BE2C (cell line): ENCODE measurements at regions not wholly inside any gene's neighbourhood (a gene's known extent, or its start where the extent isn't known, plus 50 kb on each side); places are given as distances from the start of the nearest gene placed in this dataset.

Experiments
- DNase-seq: peaks from one replicate; pipeline ENCODE4 v3.0.0-alpha.2; 2020
- H3K27me3 ChIP-seq: fragments of 250-450 bp; sonication (Bioruptor Pico); 2 replicates; pipeline ENCODE4 v1.5.1; 2020; ENCODE audit warnings: mild to moderate bottlenecking
- H3K36me3 ChIP-seq: fragments of 250-450 bp; sonication (Bioruptor Pico); 2 replicates; pipeline ENCODE4 v1.5.1; 2020; ENCODE audit warnings: mild to moderate bottlenecking
- H3K4me1 ChIP-seq: fragments of 250-450 bp; sonication (Bioruptor Pico); 2 replicates; pipeline ENCODE4 v1.5.1; 2020
- H3K4me3 ChIP-seq: 2 replicates; pipeline ENCODE4 v1.5.1; 2011; ENCODE audit warnings: low read depth, low read length
- H3K9me3 ChIP-seq: fragments of 250-450 bp; sonication (Bioruptor Pico); 2 replicates; pipeline ENCODE4 v1.5.1; 2020
- TF ChIP-seq, protein P1 (sequence below): IDR thresholded peaks from 2 replicates; pipeline ENCODE4 v1.5.1; 2012; ENCODE audit warnings: mild to moderate bottlenecking, low read depth, low read length

DNA sequence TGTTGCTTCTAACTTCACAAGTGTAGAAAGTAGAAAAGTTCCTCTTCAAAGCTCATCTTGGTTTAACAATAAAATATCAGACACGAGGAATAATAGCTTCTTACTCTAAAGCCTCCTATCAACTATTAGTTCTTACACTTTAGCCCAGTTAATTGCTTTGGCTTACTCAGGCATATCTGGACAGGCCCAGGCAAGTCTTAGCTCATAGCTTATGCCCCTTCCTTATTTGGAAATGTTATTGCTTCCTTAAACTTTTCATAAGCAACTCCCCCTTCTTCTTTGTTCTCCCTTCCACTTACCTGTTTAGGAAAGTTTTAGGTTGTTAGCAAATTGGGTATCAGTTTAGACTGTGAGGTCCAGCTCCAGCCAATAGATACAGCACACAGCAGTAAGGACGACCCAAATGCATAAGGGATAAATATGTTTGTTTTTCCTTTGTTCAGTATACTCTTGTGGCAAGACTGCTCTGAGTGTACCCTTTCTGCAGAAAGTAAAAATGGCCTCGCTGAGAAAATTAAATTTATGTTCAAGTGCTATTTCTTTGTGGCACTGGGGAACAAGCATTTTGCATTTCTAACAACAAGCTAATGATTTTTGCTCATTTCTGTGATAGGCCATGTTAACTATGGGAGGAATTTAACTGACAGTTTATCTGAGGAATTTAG lies 162.1 kb downstream of the SMC2 start:
- Histone ChIP-seq H3K4me1 (no peaks in the 10 kb centered on the region), H3K36me3 (no peaks in the 10 kb centered on the region), H3K4me3 (no peak overlapping the region), H3K9me3 (no peaks in the 10 kb centered on the region), H3K27me3 (no peaks in the 10 kb centered on the region)
- TF ChIP-seq, protein P1, sequence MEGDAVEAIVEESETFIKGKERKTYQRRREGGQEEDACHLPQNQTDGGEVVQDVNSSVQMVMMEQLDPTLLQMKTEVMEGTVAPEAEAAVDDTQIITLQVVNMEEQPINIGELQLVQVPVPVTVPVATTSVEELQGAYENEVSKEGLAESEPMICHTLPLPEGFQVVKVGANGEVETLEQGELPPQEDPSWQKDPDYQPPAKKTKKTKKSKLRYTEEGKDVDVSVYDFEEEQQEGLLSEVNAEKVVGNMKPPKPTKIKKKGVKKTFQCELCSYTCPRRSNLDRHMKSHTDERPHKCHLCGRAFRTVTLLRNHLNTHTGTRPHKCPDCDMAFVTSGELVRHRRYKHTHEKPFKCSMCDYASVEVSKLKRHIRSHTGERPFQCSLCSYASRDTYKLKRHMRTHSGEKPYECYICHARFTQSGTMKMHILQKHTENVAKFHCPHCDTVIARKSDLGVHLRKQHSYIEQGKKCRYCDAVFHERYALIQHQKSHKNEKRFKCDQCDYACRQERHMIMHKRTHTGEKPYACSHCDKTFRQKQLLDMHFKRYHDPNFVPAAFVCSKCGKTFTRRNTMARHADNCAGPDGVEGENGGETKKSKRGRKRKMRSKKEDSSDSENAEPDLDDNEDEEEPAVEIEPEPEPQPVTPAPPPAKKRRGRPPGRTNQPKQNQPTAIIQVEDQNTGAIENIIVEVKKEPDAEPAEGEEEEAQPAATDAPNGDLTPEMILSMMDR, result no peak
- DNase-seq, result no peak

DNA sequence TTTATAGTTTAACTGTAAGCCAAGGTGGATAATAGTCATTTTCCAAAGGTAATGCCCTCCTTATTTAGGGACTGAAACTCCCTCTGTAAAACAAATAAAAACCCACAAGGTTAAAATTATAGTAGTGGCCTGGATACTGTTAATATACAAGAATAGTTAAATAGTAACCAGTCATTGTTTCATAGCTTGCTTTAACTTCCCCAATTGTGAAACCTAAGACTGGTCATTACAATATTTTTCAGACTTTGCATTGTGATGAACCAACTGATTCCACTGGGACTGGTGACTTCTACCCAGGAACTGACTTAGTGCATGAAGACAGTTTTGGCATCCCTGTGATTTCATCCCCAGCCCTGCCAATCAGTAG lies 162.6 kb downstream of the SMC2 start:
- DNase-seq, result no peak
- no peak overlapping the region for H3K4me3 ChIP-seq
- no peaks in the 10 kb centered on the region for H3K36me3 ChIP-seq
- no peaks in the 10 kb centered on the region for H3K9me3 ChIP-seq
- H3K27me3 ChIP-seq, result no peaks in the 10 kb centered on the region
- TF ChIP-seq, protein P1, result no peak
- no peaks in the 10 kb centered on the region for H3K4me1 ChIP-seq

DNA sequence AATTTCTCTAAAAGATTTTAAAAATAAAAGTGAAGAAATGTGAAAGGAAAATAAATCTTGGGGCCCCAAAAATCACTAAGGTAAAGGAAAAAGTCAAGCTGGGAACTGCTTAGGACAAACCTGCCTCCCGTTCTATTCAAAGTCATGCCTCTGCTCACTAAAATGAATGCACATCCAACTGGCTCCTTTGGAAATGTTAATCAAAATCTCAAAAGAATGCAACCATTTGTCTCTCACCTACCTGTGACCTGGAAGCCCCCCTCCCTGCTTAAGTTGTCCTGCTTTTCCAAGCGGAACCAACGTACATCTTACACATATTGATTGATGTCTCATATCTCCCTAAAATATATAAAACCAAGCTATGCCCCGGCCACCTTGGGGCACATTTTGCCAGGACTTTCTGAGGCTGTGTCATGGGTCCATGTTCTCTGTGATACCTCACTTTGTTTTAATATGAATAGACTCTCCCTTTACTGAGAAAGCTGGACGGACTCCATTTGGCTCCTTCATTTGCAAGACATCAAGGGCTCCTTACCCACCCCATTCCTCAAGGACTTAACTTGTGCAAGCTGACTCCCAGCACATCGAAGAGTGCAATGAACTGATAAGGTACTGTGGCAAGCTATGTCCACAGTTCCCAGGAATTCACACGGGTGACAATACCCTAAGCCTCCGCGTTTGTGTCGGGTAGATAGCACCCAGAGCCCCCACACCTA lies 164.3 kb downstream of the SMC2 start:
- Histone ChIP-seq H3K36me3 (no peaks in the 10 kb centered on the region), H3K9me3 (no peaks in the 10 kb centered on the region), H3K4me3 (no peak overlapping the region), H3K4me1 (no peaks in the 10 kb centered on the region), H3K27me3 (no peaks in the 10 kb centered on the region)
- DNase-seq, result no peak
- TF ChIP-seq, protein P1, result no peak

DNA sequence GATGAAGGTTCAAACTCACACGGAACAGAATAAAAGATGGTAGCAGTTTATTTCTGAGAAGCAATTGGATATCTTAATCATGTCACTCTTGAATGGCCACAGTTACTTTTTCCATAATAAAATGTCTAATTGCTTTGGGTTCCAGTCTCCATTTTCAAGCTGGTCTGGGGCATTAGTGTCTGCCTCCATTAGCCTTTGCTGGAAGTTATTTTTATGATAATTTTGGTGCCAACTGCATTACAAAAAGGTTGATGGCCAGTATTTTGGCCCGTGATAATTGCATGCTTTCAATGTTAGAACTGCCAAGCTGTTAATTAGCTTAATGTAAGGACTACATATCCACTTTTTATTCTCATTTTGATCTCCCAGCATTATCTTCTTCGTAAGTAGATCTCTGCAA lies 165.9 kb downstream of the SMC2 start:
- Histone ChIP-seq H3K4me1 (no peaks in the 10 kb centered on the region), H3K4me3 (no peak overlapping the region), H3K36me3 (no peaks in the 10 kb centered on the region), H3K27me3 (no peaks in the 10 kb centered on the region), H3K9me3 (no peaks in the 10 kb centered on the region)
- no peak for DNase-seq
- TF ChIP-seq, protein P1, result no peak

DNA sequence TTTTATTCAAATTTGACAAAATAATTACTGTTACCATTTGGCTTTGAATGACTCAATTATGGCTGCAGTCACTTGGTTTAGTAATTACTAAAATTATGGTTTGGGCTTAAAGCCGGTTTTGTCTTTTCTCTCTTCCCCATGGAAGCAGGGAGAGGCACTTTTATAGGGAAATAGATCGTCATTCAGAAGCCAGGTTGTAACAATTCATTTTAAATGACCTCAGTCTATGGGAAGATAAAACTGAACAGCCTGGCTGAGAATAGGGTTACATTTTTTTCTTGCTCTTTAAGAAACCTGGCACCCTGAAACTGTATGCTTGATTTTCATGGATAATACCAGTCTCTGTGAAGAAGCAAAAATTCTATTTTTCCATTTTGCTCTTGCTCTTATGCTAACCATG lies 169.8 kb downstream of the SMC2 start:
- H3K9me3 ChIP-seq, result no peaks in the 10 kb centered on the region
- DNase-seq, result no peak

DNA sequence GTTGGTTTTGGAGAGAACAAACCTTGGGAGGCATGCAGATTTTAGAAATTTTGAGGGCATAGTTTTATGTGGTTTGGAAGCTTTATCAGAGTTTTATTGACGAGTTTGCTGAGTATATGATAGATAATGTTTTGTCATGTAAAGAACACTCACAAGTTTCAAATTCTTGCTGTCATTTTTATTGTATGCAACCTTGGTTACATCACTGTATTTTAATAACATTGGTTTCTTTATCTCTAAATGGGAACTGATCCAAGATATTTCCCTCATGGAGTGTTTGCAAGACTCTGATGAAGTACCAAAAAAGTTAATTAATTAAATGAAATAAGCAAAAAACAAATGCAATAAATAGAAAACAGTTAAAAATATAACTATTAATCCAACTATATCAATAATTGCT lies 170.3 kb downstream of the SMC2 start:
- H3K27me3 ChIP-seq, result no peaks in the 10 kb centered on the region
- H3K36me3 ChIP-seq, result no peaks in the 10 kb centered on the region
- TF ChIP-seq, protein P1, result no peak
- no peak overlapping the region for H3K4me3 ChIP-seq
- no peak for DNase-seq
- H3K4me1 ChIP-seq, result no peaks in the 10 kb centered on the region
- no peaks in the 10 kb centered on the region for H3K9me3 ChIP-seq

More for the DNA sequence above, 169.8 kb downstream of the SMC2 start:
- TF ChIP-seq, protein P1, result no peak
- Histone ChIP-seq H3K4me3 (no peak overlapping the region), H3K27me3 (no peaks in the 10 kb centered on the region), H3K4me1 (no peaks in the 10 kb centered on the region), H3K36me3 (no peaks in the 10 kb centered on the region)
